ENCODE measurements at regions not wholly inside any gene's neighbourhood (a gene's known extent, or its start where the extent isn't known, plus 50 kb on each side); places are given as distances from the start of the nearest gene placed in this dataset.

DNA sequence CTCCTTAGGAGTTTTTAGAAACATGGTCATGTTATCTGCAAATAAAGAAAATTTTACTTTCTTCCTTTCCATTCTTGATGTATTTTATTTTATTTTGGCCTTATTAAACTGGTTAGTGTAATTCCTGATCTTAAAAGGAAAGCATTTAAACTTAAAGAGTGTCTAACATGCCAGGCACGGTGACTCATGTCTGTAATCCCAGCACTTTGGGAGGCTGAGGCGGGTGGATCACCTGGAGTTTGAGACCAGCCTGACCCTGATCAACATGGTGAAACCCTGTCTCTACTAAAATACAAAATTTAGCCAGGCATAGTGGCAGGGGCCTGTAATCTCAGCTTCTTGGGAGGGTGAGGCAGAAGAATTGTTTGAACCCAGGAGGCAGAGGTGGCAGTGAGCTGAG is 281.3 kb downstream of the PTTG2 start:
- H3K9me3 ChIP-seq (ENCODE audit: control extremely low read depth in 1 of 3, control insufficient read depth in 2 of 3, insufficient read depth in 1 of 3, low read length in 2 of 3) = no peaks in the 10 kb centered on the region
- no peaks in the 10 kb centered on the region for H3K79me2 ChIP-seq (ENCODE audit: control insufficient read depth, insufficient read depth, low read length)
- no peaks in the 10 kb centered on the region for H3K4me1 Mint-ChIP-seq
- WGBS (ENCODE audit: insufficient coverage) = 100% methylated on average over 2 of the region's 2 CpGs
- no peak overlapping the region for H3K4me3 Mint-ChIP-seq
- H2AFZ ChIP-seq (ENCODE audit: insufficient read depth, low read depth, low read length, poor library complexity, severe bottlenecking) = no peak overlapping the region
- H4K20me1 ChIP-seq (ENCODE audit: control insufficient read depth, insufficient read depth, low read length, poor library complexity, severe bottlenecking) = no peaks in the 10 kb centered on the region
- no peaks in the 10 kb centered on the region for H3K9me3 Mint-ChIP-seq (ENCODE audit: insufficient read depth)
- intact Hi-C loops (cut with micrococcal nuclease) = no loop called here
- no peak overlapping the region for H3K4me2 ChIP-seq (replicated peaks; ENCODE audit: low read depth, low read length, poor library complexity, severe bottlenecking)
- no peaks in the 10 kb centered on the region for H3K27me3 ChIP-seq (replicated peaks in 1 of 4; ENCODE audit: control extremely low read depth in 1 of 4, control insufficient read depth in 3 of 4, insufficient read depth in 4 of 4, low read length in 3 of 4)
- POLR2A ChIA-PET = no interaction called here
- DNase-seq = no peak
- no peak overlapping the region for H3K27ac Mint-ChIP-seq
- H3K27ac ChIP-seq (ENCODE audit: low read length in 2 of 2) = no peak overlapping the region
- ATAC-seq (ENCODE audit: low read depth) = no peak
- H3K36me3 ChIP-seq (replicated peaks in 1 of 2; ENCODE audit: control extremely low read depth in 1 of 2, control insufficient read depth in 1 of 2, extremely low read depth in 1 of 2, insufficient read depth in 2 of 2, low read length in 1 of 2) = no peaks in the 10 kb centered on the region
- H3K9ac ChIP-seq (ENCODE audit: low read length) = no peak overlapping the region
- H3K4me1 ChIP-seq (ENCODE audit: control insufficient read depth in 2 of 2, insufficient read depth in 2 of 2, low read length in 2 of 2) = no peaks in the 10 kb centered on the region
- H3K4me3 ChIP-seq (ENCODE audit: control extremely low read depth in 1 of 5, extremely low read depth in 1 of 5, insufficient read depth in 1 of 5, low read depth in 2 of 5, low read length in 4 of 5) = no peak overlapping the region
- TF ChIP-seq, protein P1, sequence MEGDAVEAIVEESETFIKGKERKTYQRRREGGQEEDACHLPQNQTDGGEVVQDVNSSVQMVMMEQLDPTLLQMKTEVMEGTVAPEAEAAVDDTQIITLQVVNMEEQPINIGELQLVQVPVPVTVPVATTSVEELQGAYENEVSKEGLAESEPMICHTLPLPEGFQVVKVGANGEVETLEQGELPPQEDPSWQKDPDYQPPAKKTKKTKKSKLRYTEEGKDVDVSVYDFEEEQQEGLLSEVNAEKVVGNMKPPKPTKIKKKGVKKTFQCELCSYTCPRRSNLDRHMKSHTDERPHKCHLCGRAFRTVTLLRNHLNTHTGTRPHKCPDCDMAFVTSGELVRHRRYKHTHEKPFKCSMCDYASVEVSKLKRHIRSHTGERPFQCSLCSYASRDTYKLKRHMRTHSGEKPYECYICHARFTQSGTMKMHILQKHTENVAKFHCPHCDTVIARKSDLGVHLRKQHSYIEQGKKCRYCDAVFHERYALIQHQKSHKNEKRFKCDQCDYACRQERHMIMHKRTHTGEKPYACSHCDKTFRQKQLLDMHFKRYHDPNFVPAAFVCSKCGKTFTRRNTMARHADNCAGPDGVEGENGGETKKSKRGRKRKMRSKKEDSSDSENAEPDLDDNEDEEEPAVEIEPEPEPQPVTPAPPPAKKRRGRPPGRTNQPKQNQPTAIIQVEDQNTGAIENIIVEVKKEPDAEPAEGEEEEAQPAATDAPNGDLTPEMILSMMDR (IDR thresholded peaks at IDR 0.05) = no peak
- TF ChIP-seq EZH2 (IDR thresholded peaks at IDR 0.05; ENCODE audit: borderline replicate concordance, insufficient read depth, low read depth, low read length, poor library complexity, severe bottlenecking) = no peak
- CTCF ChIA-PET = no interaction called here
- H3K27me3 Mint-ChIP-seq = no peaks in the 10 kb centered on the region

DNA sequence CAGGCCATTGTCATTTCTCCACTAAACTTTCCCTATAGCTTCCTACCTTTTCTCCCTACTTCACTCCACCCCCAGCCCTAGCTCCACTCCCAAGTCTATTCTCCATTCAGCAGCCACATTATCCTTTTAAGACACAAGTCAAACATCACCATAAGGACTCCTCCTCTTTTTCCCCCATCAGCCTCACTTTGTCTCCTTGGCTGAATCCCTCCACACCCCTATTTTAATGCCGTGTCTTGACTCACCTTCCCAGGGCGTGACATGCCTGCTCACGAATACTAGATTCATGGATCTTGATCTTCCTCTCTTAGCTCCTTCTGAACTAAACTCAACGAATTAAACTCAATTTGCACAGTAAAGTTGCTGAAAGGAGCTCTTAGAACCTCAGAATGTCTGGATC is 281.9 kb downstream of the PTTG2 start:
- no peaks in the 10 kb centered on the region for H3K79me2 ChIP-seq (ENCODE audit: control insufficient read depth, insufficient read depth, low read length)
- H2AFZ ChIP-seq (ENCODE audit: insufficient read depth, low read depth, low read length, poor library complexity, severe bottlenecking) = no peak overlapping the region
- Mint-ChIP-seq H3K4me3 (no peak overlapping the region), H3K27ac (no peak overlapping the region), H3K4me1 (no peaks in the 10 kb centered on the region), H3K9me3 (ENCODE audit: insufficient read depth) (no peaks in the 10 kb centered on the region), H3K27me3 (no peaks in the 10 kb centered on the region)
- H3K4me2 ChIP-seq (replicated peaks; ENCODE audit: low read depth, low read length, poor library complexity, severe bottlenecking) = no peak overlapping the region
- no peak overlapping the region for H3K4me3 ChIP-seq (ENCODE audit: control extremely low read depth in 1 of 5, extremely low read depth in 1 of 5, insufficient read depth in 1 of 5, low read depth in 2 of 5, low read length in 4 of 5)
- no peak overlapping the region for H3K9ac ChIP-seq (ENCODE audit: low read length)
- H3K9me3 ChIP-seq (ENCODE audit: control extremely low read depth in 1 of 3, control insufficient read depth in 2 of 3, insufficient read depth in 1 of 3, low read length in 2 of 3) = no peaks in the 10 kb centered on the region
- TF ChIP-seq EZH2 (IDR thresholded peaks at IDR 0.05; ENCODE audit: borderline replicate concordance, insufficient read depth, low read depth, low read length, poor library complexity, severe bottlenecking) = no peak
- TF ChIP-seq, protein P1 (IDR thresholded peaks at IDR 0.05) = no peak
- H3K36me3 ChIP-seq (replicated peaks in 1 of 2; ENCODE audit: control extremely low read depth in 1 of 2, control insufficient read depth in 1 of 2, extremely low read depth in 1 of 2, insufficient read depth in 2 of 2, low read length in 1 of 2) = no peaks in the 10 kb centered on the region
- no peaks in the 10 kb centered on the region for H4K20me1 ChIP-seq (ENCODE audit: control insufficient read depth, insufficient read depth, low read length, poor library complexity, severe bottlenecking)
- intact Hi-C loops (cut with micrococcal nuclease) = no loop called here
- ChIA-PET POLR2A (no interaction called here), CTCF (no interaction called here)
- whole genome bisulfite sequencing (ENCODE audit: insufficient coverage) = 97% methylated on average over 3 of the region's 4 CpGs
- no peaks in the 10 kb centered on the region for H3K27me3 ChIP-seq (replicated peaks in 1 of 4; ENCODE audit: control extremely low read depth in 1 of 4, control insufficient read depth in 3 of 4, insufficient read depth in 4 of 4, low read length in 3 of 4)
- no peak for DNase-seq
- no peak overlapping the region for H3K27ac ChIP-seq (ENCODE audit: low read length in 2 of 2)
- ATAC-seq (ENCODE audit: low read depth) = no peak
- no peaks in the 10 kb centered on the region for H3K4me1 ChIP-seq (ENCODE audit: control insufficient read depth in 2 of 2, insufficient read depth in 2 of 2, low read length in 2 of 2)

Data from B cell (primary cell).